NCI-H187 (cell line): ENCODE measurements at regions not wholly inside any gene's neighbourhood (a gene's known extent, or its start where the extent isn't known, plus 50 kb on each side); places are given as distances from the start of the nearest gene placed in this dataset.
"Not testable (repeated sequence)": the region's sequence is repeated elsewhere in the genome, so short reads cannot be mapped to it uniquely, and the experiment has no call there.

ENCODE experiments used
- DNase-seq, 2 experiments: peaks; one replicate each; lab custom pipeline; 2025; lab: John Stamatoyannopoulos, UW

GRCh38 chr1:245102149-245102548, 52.6 kb upstream of the KIF26B start:
- not testable (repeated sequence) for DNase-seq

GRCh38 chr1:245099401-245099800, 55.4 kb upstream of the KIF26B start:
- DNase-seq, result no peak

GRCh38 chr1:245098924-245099323, 55.9 kb upstream of the KIF26B start:
- DNase-seq, result no peak

- no peak for DNase-seq
These were observed 58.3 kb upstream of the KIF26B start for GRCh38 chr1:245096311-245097066.

GRCh38 chr1:245095903-245096302, 58.9 kb upstream of the KIF26B start:
- DNase-seq, result no peak

GRCh38 chr1:245094954-245095353, 59.8 kb upstream of the KIF26B start:
- DNase-seq, result no peak

GRCh38 chr1:245094092-245094491, 60.7 kb upstream of the KIF26B start:
- DNase-seq, result no peak

GRCh38 chr1:245092638-245092976, 62.2 kb upstream of the KIF26B start:
- DNase-seq, result no peak

GRCh38 chr1:245091818-245092637, 62.8 kb upstream of the KIF26B start:
- DNase-seq, result no peak

GRCh38 chr1:245091171-245091621, 63.6 kb upstream of the KIF26B start:
- no peak for DNase-seq

- DNase-seq, result no peak
These were observed 64.2 kb upstream of the KIF26B start for GRCh38 chr1:245090491-245091090.

- no peak for DNase-seq
These were observed 67.1 kb upstream of the KIF26B start for GRCh38 chr1:245087723-245088122.

- no peak for DNase-seq
These were observed 68.3 kb upstream of the KIF26B start for GRCh38 chr1:245086389-245086969.

- DNase-seq, result no peak
These were observed 69.2 kb upstream of the KIF26B start for GRCh38 chr1:245085508-245086095.

- DNase-seq, result no peak
These were observed 70.2 kb upstream of the KIF26B start for GRCh38 chr1:245084551-245084950.

GRCh38 chr1:245079021-245079609, 75.7 kb upstream of the KIF26B start:
- DNase-seq, result no peak

GRCh38 chr1:245074898-245075297, 79.9 kb upstream of the KIF26B start:
- DNase-seq, result no peak

- peak; percentile 7 to 49 for DNase-seq
These were observed 80.5 kb upstream of the KIF26B start for GRCh38 chr1:245074232-245074747.

- no peak for DNase-seq
These were observed 83.8 kb upstream of the KIF26B start for GRCh38 chr1:245070836-245071615.

GRCh38 chr1:245067257-245067656, 87.5 kb upstream of the KIF26B start:
- DNase-seq, result no peak
